ENCODE measurements at regions not wholly inside any gene's neighbourhood (a gene's known extent, or its start where the extent isn't known, plus 50 kb on each side); places are given as distances from the start of the nearest gene placed in this dataset.

DNA sequence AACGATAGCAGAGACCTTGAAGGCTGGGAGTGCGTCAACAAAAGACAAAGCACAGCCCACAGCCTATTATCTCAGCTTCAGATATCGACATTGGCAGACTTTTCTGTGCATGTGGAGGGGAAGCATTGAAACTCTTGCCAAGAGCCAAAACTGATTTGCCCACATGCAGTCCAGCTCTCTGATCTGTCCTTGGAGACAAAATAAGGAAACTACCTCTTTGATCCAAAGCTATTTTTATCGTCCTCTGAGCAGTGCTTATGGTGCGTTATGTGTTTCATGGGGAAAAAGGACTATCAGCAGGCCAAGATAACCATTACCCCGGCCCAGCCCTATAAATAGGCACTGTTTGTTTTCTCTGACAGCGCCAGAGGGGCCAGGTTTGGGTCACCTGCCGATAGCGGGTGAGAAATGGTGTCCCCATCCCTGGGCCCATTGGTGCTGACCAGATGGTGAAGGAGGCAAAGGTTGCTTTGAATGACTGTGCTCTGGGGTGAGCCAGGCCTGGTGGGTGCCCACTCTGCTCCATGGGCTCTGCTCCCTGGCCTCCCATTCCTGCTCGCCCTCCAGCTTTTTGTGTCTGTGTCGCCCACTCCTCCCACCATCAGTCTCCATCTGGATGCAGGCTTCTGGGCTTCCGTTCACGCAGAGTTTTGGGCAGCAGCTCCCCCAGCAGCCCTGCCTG, 176.1 kb upstream of the HS6ST1 start:
- no peak for DNase-seq (ENCODE audit: extremely low read depth, low read depth)
- no peak overlapping the region for H3K4me3 ChIP-seq (replicated peaks; ENCODE audit: low read depth, low read length)
- no peak for TF ChIP-seq CTCF (IDR thresholded peaks at IDR 0.05; ENCODE audit: low read depth, low read length, missing control alignments)

DNA sequence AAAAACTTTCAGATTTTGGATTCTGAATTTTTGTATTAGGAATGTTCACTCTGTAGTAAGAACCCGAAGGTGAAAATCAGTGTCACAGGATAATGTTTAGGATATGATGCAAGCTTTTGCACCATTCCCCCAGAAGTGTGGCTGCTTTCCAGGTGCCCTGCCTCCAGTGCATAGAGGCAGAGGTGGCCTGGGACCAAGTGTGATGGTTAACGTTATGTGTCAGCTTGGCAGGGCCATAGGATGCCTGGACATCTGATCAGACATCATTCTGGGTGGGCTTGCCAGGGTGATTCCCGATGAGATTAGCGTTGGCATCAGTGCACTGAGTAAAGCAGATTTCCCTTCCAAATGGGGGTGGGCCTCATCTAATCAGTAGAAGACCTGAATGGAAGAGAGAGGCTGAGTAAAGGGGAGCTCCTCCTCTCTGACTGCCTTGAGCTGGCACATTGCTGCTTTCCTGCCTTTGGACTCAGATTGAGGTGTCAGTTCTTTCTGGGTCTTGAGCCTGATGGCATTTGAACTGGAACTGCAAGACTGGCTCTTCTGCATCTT, 177.4 kb upstream of the HS6ST1 start:
- no peak for TF ChIP-seq CTCF (IDR thresholded peaks at IDR 0.05; ENCODE audit: low read depth, low read length, missing control alignments)
- no peak for DNase-seq (ENCODE audit: extremely low read depth, low read depth)
- no peak overlapping the region for H3K4me3 ChIP-seq (replicated peaks; ENCODE audit: low read depth, low read length)

DNA sequence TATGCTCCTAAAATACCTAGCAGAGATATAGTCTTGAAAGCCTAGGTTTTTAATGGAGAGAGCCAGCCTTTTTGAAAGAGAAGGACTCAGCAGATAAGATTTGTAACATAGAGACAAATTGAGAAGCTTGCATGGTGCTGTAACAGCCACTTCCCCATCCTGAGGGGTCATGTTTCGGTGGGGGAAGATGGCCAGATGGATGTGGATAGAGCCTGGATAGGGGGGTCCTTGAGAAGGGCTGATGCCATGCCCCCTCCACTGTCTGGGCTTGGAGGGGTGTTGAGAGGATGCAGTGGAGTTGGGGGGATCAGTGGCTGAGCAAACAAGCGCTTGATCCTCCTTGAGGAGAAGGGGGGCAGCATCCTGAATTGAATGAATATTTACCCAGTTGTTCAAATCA, 178.0 kb upstream of the HS6ST1 start:
- DNase-seq (ENCODE audit: extremely low read depth, low read depth): no peak
- H3K4me3 ChIP-seq (replicated peaks; ENCODE audit: low read depth, low read length): no peak overlapping the region
- no peak for TF ChIP-seq CTCF (IDR thresholded peaks at IDR 0.05; ENCODE audit: low read depth, low read length, missing control alignments)

- no peak overlapping the region for H3K4me3 ChIP-seq (replicated peaks; ENCODE audit: low read depth, low read length)
- no peak for DNase-seq (ENCODE audit: extremely low read depth, low read depth)
- TF ChIP-seq CTCF (IDR thresholded peaks at IDR 0.05; ENCODE audit: low read depth, low read length, missing control alignments): no peak
These were observed 178.8 kb upstream of the HS6ST1 start for GRCh38 chr2:128497461-128497860.

GRCh38 chr2:128498086-128498485, 179.4 kb upstream of the HS6ST1 start:
- TF ChIP-seq CTCF (IDR thresholded peaks at IDR 0.05; ENCODE audit: low read depth, low read length, missing control alignments): no peak
- H3K4me3 ChIP-seq (replicated peaks; ENCODE audit: low read depth, low read length): no peak overlapping the region
- DNase-seq (ENCODE audit: extremely low read depth, low read depth): no peak

- no peak overlapping the region for H3K4me3 ChIP-seq (replicated peaks; ENCODE audit: low read depth, low read length)
- DNase-seq (ENCODE audit: extremely low read depth, low read depth): no peak
- TF ChIP-seq CTCF (IDR thresholded peaks at IDR 0.05; ENCODE audit: low read depth, low read length, missing control alignments): no peak
These were observed 179.9 kb upstream of the HS6ST1 start for GRCh38 chr2:128498589-128498988.
